HepG2 (cell line): ENCODE measurements at regions not wholly inside any gene's neighbourhood (a gene's known extent, or its start where the extent isn't known, plus 50 kb on each side); places are given as distances from the start of the nearest gene placed in this dataset.
A peak's percentile ranks its signal among the peaks of the same experiment; 100 is the strongest.

Experiments used
- AHR ChIP-seq: IDR thresholded peaks from 2 replicates; pipeline ENCODE4 v1.6.1; 2018; ENCODE audit warnings: missing genetic modification reagents, missing compliant biosample characterization
- ARID3A ChIP-seq: IDR thresholded peaks from 2 replicates; pipeline ENCODE4 v1.6.1; 2012; ENCODE audit warnings: low read depth, low read length, improper control_type of control experiment
- HOXA3 ChIP-seq: sonication (generic); formaldehyde crosslinking; IDR thresholded peaks from 2 replicates; pipeline ENCODE4 v1.5.0; 2020; ENCODE audit warnings: missing genetic modification reagents
- MLX ChIP-seq: IDR thresholded peaks from 2 replicates; pipeline ENCODE4 v1.6.1; 2016
- NFYC ChIP-seq: IDR thresholded peaks from 2 replicates; pipeline ENCODE4 v1.6.1; 2016; ENCODE audit warnings: missing genetic modification reagents, missing compliant biosample characterization
- RELA ChIP-seq: sonication (generic); formaldehyde crosslinking; IDR thresholded peaks from 2 replicates; pipeline ENCODE4 v1.4.0; 2020; ENCODE audit warnings: missing genetic modification reagents
- SAFB2 ChIP-seq: sonication (generic); formaldehyde crosslinking; IDR thresholded peaks from 2 replicates; pipeline ENCODE4 v1.5.1; 2020; ENCODE audit warnings: missing genetic modification reagents, low read depth, mild to moderate bottlenecking, borderline replicate concordance
- SALL1 ChIP-seq: sonication (generic); formaldehyde crosslinking; IDR thresholded peaks from 2 replicates; pipeline ENCODE4 v1.8.0; 2022; ENCODE audit warnings: mild to moderate bottlenecking, missing genetic modification reagents
- SNAPC2 ChIP-seq: sonication (generic); formaldehyde crosslinking; IDR thresholded peaks from 2 replicates; pipeline ENCODE4 v1.8.1; 2022; ENCODE audit warnings: mild to moderate bottlenecking, missing genetic modification reagents
- SNRNP70 ChIP-seq: fragments of 200-400 bp; formaldehyde crosslinking; IDR thresholded peaks from 2 replicates; pipeline ENCODE4 v1.6.1; 2017; ENCODE audit warnings: mild to moderate bottlenecking, low read depth, low read length, moderate library complexity
- SPEN ChIP-seq: sonication (generic); formaldehyde crosslinking; IDR thresholded peaks from 2 replicates; pipeline ENCODE4 v1.5.1; 2020; ENCODE audit warnings: low read depth, mild to moderate bottlenecking, missing genetic modification reagents
- TERF1 ChIP-seq: sonication (generic); formaldehyde crosslinking; IDR thresholded peaks from 2 replicates; pipeline ENCODE4 v1.8.0; 2022; ENCODE audit warnings: mild to moderate bottlenecking, missing genetic modification reagents, moderate library complexity
- TFDP1 ChIP-seq: IDR thresholded peaks from 2 replicates; pipeline ENCODE4 v1.6.1; 2016; ENCODE audit warnings: missing compliant biosample characterization, missing genetic modification reagents, borderline replicate concordance
- THAP11 ChIP-seq: IDR thresholded peaks from 2 replicates; pipeline ENCODE4 v1.6.1; 2016; ENCODE audit warnings: missing biosample characterization, missing genetic modification reagents
- ZFP1 ChIP-seq: IDR thresholded peaks from 2 replicates; pipeline ENCODE4 v1.6.1; 2016
- ZFP62 ChIP-seq: sonication (generic); formaldehyde crosslinking; IDR thresholded peaks from 2 replicates; pipeline ENCODE4 v1.4.0; 2020; ENCODE audit warnings: missing genetic modification reagents
- ZFP91 ChIP-seq: sonication (generic); formaldehyde crosslinking; IDR thresholded peaks from 2 replicates; pipeline ENCODE4 v1.9.0; 2022; ENCODE audit warnings: missing genetic modification reagents, mild to moderate bottlenecking, borderline replicate concordance
- ZMYM4 ChIP-seq: sonication (generic); formaldehyde crosslinking; IDR thresholded peaks from 2 replicates; pipeline ENCODE4 v1.8.1; 2023; ENCODE audit warnings: mild to moderate bottlenecking, missing genetic modification reagents
- ZNF232 ChIP-seq: sonication (generic); formaldehyde crosslinking; IDR thresholded peaks from 2 replicates; pipeline ENCODE4 v1.4.0; 2020; ENCODE audit warnings: missing genetic modification reagents, borderline replicate concordance
- ZNF484 ChIP-seq: sonication (generic); formaldehyde crosslinking; IDR thresholded peaks from 2 replicates; pipeline ENCODE4 v1.5.1; 2020; ENCODE audit warnings: mild to moderate bottlenecking, low read depth, missing genetic modification reagents, borderline replicate concordance
- ZUFSP ChIP-seq: sonication (generic); formaldehyde crosslinking; IDR thresholded peaks from 2 replicates; pipeline ENCODE4 v1.9.0; 2021; ENCODE audit warnings: missing genetic modification reagents, mild to moderate bottlenecking, borderline replicate concordance

GRCh38 chr14:31965735-31966598, 111.1 kb upstream of the ARHGAP5 start (continued):
- TF ChIP-seq MLX (CRISPR knock-in tag), result peak; percentile 81
- peak; percentile 65 for TF ChIP-seq ZFP91 (CRISPR knock-in tag)
- TF ChIP-seq TERF1, result no peak
- no peak for TF ChIP-seq ZNF484 (CRISPR knock-in tag)
- no peak for TF ChIP-seq SNAPC2 (CRISPR knock-in tag)
- TF ChIP-seq ZMYM4, result peak; percentile 91
- TF ChIP-seq SALL1 (CRISPR knock-in tag), result peak; percentile 96
- no peak for TF ChIP-seq SNRNP70
- peak; percentile 72 for TF ChIP-seq THAP11 (CRISPR knock-in tag)
- no peak for TF ChIP-seq SAFB2 (CRISPR knock-in tag)
- TF ChIP-seq NFYC (CRISPR knock-in tag), result peak; percentile 38
- peak; percentile 84; the same call in 1 of the 2 replicates for TF ChIP-seq RELA
- peak; percentile 84 for TF ChIP-seq HOXA3 (CRISPR knock-in tag)
- no peak for TF ChIP-seq ZUFSP (CRISPR knock-in tag)
- TF ChIP-seq ZFP1, result no peak; the same call in 1 of the 2 replicates
- no peak for TF ChIP-seq ZFP62 (CRISPR knock-in tag)
- TF ChIP-seq ARID3A, result peak; percentile 60; the same call in 1 of the 2 replicates
- TF ChIP-seq AHR, result peak; percentile 93
- peak; percentile 97 for TF ChIP-seq TFDP1 (CRISPR knock-in tag)
- TF ChIP-seq ZNF232 (CRISPR knock-in tag), result peak; percentile 95
- TF ChIP-seq SPEN (CRISPR knock-in tag), result peak; percentile 50; the same call in 1 of the 2 replicates
